NCI-H1694 (cell line): ENCODE measurements at regions not wholly inside any gene's neighbourhood (a gene's known extent, or its start where the extent isn't known, plus 50 kb on each side); places are given as distances from the start of the nearest gene placed in this dataset.
A peak's percentile ranks its signal among the peaks of the same experiment; 100 is the strongest.
"Not testable (repeated sequence)": the region's sequence is repeated elsewhere in the genome, so short reads cannot be mapped to it uniquely, and the experiment has no call there.

Experiments used
- DNase-seq: peaks from one replicate; lab custom pipeline; 2025; lab: John Stamatoyannopoulos, UW

GRCh38 chr1:96509951-96510350, 211.6 kb upstream of the PTBP2 start:
- no peak for DNase-seq

DNA sequence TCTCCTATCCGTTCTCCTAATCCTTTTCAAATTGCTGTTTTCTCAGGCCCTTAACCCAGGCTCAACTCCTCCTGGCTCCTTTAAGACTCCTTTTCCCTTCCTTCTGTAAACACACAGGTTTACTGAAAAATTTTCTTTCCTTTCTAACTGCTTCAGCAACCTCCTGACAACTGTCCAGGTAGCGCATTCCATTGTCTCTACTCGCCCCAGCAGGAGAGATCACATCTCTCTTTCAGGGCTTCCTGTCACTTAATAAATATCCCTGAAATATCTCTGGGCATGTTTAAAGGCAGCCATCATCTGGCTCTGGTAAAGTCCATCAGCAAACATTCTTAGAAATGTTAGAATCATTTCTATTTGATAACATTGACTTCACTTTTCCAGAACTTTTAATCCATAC, 211.2 kb upstream of the PTBP2 start:
- DNase-seq = no peak

GRCh38 chr1:96510911-96511310, 210.7 kb upstream of the PTBP2 start:
- DNase-seq = no peak

DNA sequence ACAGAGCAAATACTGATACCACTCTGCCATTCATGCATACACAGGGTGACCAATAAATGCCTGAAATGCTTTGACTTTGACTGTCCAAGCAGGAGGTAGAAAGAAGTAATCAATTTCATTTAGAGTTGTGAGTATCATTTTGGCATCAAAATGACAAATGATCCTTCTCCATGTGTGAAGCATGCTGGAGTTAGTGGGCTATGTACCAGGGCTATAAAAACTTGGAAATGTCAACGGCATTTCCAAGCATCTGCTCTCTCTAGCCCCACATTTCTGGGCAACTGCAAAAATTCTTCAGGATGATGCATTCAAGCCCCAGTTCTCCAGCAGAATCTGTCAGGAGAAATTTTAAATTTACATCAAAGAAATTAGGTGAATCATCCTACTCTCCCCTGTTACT, 208.4 kb upstream of the PTBP2 start:
- no peak for DNase-seq

GRCh38 chr1:96515430-96515829, 206.2 kb upstream of the PTBP2 start:
- DNase-seq = no peak

- DNase-seq = no peak
Measured at GRCh38 chr1:96515925-96516324, 205.7 kb upstream of the PTBP2 start.

DNA sequence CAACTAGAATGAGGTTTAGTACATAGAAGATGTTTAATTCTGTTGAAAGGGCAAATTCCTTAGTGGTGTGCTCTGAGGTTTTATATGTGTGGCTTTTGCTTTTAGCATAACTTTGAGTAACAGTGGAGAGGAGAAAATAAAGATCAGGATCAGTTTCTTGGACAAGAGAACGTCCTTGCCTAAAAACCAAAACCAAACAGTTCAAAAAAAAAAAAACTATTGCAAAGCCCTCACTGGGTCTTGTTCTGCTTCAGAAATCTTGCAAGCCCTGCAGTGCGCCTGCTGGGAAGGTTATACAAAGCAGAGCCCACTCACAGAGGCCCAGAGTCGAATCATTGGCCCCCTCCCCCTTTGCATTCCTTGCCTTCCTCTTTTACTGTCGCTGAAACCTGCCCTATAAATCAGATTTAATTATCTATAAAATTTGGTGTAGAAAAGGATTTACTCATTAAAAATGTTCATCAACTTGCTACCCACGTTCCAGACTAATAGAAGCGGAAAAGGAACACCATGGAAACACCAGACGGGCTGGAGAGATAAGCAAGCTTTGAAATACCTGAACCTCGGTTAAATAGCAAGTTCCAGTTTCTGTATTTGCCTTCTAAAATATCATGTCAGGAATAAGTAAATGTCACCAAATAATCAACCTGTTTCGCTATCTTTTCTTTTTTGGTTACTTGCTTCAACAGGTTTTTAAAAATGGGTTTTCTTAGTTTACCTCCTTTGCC, 201.6 kb upstream of the PTBP2 start:
- no peak for DNase-seq

DNA sequence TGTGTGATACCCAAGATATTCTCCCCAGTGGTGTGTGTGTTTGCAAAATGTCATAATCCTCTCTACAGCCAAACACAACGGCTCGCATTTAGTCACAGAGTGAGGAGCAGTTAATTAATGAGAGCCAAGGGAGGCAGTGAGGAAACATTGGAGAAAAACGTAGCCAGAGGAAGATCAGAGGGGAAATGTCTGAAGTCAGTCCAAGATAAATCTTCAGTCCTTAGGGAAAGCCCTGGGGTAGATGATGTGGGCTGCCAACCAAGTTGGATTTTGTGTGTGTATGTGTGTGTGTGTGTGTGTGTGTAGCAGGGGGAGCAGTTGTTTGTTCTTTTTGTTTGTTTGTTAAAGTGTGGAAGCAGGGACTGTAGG, 201.0 kb upstream of the PTBP2 start:
- DNase-seq = no peak

DNA sequence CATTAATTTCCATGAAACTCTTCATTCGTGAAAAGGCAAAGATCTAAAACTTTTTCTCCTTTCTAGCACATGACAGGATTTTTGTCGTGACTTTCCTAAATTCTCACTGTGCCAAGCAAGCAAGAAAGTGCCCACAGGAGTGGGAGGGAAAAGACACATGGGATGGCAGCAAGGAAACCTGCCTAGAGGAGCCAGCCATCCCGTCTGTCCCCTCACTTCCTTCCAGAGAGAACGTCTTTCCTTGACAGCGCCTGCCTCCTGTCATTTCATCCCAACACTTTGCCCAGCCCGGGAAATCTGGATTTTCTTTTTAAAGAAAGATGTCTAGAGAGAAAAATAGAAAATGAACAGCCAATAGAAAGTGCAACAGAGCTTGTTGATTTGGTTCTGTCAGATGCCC, 200.6 kb upstream of the PTBP2 start:
- no peak for DNase-seq

- no peak for DNase-seq
Measured at GRCh38 chr1:96521994-96522760, 199.4 kb upstream of the PTBP2 start.

- DNase-seq = no peak
Measured at GRCh38 chr1:96522927-96523326, 198.7 kb upstream of the PTBP2 start.

DNA sequence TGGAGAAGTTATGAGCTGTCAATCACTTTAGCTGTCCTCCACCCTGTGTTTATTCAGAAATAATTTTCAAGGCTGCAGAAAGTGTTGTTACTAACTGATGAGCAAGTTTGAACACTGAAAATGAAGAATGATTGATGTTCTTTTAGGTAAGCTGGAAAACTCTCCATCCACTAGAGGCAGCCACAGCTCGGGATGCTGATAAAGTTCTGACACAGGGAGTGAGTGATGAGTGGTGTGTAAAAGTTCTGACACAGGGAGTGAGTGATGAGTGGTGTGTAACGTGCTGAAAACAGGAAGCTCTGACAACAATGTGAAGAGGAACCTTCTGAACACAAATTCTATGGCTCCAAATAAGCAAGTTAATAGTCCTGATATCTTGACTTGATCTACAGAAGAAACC, 197.5 kb upstream of the PTBP2 start:
- DNase-seq = no peak

DNA sequence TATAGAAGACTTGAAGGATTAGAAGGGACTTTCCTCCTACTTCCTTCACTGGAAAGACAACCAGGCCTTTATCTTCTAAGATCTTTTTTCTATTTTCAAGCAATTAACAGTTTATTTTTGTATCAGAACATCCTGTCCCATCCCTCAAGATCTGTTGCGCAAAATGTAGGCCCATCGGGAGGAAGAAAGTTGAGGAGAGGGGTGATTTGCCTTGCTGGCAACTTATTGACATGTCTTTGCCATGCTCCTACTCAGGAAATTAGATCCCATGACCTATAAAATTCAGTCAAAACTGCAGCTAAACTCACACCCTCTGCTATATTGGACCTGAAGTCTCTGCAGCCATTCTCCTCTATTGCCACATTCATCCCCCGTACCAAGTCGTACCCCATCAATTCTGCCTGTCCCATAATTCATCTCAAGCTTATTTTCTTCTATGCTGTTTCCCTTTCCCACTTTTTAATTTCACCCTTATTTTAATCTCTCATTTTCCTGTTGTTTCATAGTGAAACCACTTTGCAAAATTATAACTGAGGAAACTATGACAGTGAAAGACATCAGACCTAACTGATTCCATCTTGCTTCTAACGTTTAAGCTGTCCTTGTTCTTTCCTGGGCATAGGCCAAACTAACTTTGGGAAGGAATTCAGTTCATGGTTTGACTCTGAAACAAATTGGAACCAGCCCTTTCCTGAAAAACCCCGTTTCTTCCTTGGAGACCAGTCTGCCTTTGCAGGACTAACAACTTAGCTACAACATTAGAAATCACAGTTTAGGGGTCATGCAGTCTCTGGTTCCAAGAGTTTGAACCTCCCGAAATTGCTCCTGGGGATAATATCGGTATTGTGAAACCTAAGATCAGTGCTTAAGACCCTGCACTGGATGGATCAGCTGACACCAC, 195.7 kb upstream of the PTBP2 start:
- DNase-seq = no peak

GRCh38 chr1:96528672-96529071, 192.9 kb upstream of the PTBP2 start:
- not testable (repeated sequence) for DNase-seq

- no peak for DNase-seq
Measured at GRCh38 chr1:96533820-96534219, 187.8 kb upstream of the PTBP2 start.

DNA sequence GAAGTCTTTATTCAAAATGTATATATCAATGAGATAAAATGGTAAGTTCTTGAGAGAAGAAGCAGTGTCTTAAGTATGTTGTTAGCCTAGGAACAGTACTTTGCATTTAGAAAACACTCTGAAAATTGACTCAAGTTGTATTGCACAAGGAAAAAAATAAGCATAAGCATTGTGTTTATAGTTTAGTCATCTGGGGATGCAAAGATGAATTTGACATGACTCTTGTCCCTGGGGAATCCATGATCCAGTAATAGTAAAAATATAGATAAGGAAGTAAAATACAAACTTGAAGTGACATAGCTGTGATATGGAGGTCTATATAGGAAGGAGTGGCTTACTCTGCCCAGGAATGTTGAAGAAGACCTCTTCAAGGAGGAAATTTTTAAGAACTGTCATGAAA, 185.0 kb upstream of the PTBP2 start:
- DNase-seq = no peak

- no peak for DNase-seq
Measured at GRCh38 chr1:96538111-96538641, 183.4 kb upstream of the PTBP2 start.

DNA sequence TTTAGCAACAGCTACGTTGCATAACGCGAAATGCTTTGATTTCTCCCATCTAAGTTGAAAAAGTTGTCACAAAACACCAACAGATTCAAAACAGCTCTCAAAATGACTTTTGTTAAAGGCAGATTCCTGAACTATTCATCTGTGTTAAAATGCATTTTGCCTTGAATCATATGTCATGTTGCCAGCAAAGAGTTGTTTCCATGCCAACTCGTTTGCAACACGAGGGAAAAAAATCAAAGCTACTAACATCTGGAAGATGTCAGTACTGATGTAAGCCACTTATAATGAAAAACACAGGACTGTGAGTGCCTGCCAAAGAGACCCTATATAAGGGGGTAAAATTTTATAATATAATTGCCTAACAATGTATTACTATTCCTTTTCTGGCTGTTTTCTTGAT, 182.7 kb upstream of the PTBP2 start:
- DNase-seq = peak; percentile 70

- DNase-seq = no peak
Measured at GRCh38 chr1:96541491-96541890, 180.1 kb upstream of the PTBP2 start.

GRCh38 chr1:96544051-96544830, 177.3 kb upstream of the PTBP2 start:
- DNase-seq = no peak

- DNase-seq = no peak
Measured at GRCh38 chr1:96544831-96545221, 176.8 kb upstream of the PTBP2 start.
